ENCODE measurements at regions not wholly inside any gene's neighbourhood (a gene's known extent, or its start where the extent isn't known, plus 50 kb on each side); places are given as distances from the start of the nearest gene placed in this dataset.
A peak's percentile ranks its signal among the peaks of the same experiment; 100 is the strongest.

DNA sequence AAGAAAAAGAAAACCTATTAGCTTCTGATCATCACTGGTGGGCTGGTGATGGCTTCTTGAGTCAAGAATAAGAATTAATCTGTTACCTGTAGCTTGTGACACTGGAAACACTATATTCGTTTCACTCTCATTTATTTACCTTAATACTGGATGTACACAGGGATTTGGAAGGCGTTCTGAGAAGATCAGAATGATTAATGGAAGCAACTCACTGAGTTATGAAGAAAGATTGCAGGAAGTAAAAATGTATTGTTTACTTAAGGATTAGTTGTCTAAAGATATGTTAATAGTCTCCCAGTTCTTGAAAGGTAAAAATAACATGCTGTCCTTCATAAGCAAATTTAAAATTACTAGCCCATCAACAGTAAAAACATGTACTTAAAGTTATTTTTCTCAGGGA lies 644.9 kb upstream of the NCAM2 start:
- WGBS (ENCODE audit: insufficient coverage, low lambda C conversion rate): 0% methylated on average over 1 of the region's 2 CpGs
- Histone ChIP-seq H3K27ac (ENCODE audit: low read length) (no peak overlapping the region), H3K9me3 (ENCODE audit: control insufficient read depth, low read depth, low read length) (no peaks in the 10 kb centered on the region), H3K27me3 (ENCODE audit: control insufficient read depth, insufficient read depth, low read length) (no peaks in the 10 kb centered on the region), H3K36me3 (ENCODE audit: control insufficient read depth, insufficient read depth, low read length) (no peaks in the 10 kb centered on the region), H3K4me1 (ENCODE audit: control insufficient read depth, insufficient read depth, low read length) (no peaks in the 10 kb centered on the region), H3K4me3 (ENCODE audit: low read length) (no peak overlapping the region)
- DNase-seq: no peak

DNA sequence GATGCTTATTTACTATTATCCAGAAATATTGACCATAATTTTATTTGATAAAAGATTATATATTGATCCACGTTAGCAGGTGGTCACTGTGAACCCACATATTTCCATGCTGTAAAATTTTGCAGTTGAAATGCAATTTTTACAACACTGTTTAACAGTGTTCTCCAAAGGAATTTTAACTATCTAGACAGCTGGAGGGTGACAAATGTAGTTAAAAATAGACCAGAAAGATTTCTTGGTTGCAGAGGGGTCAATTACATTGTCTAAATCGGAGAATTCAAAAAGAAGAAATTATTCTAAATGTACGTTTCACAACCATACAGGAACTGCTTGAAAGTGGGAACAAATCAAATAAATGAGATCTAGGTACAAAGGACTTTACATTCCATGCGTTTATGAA lies 625.2 kb upstream of the NCAM2 start:
- no peaks in the 10 kb centered on the region for H3K36me3 ChIP-seq (ENCODE audit: control insufficient read depth, insufficient read depth, low read length)
- H3K4me3 ChIP-seq (ENCODE audit: low read length): no peak overlapping the region
- 58% methylated on average over 4 of the region's 4 CpGs for WGBS (ENCODE audit: insufficient coverage, low lambda C conversion rate)
- H3K27me3 ChIP-seq (ENCODE audit: control insufficient read depth, insufficient read depth, low read length): no peaks in the 10 kb centered on the region
- DNase-seq: no peak
- H3K27ac ChIP-seq (ENCODE audit: low read length): no peak overlapping the region
- H3K9me3 ChIP-seq (ENCODE audit: control insufficient read depth, low read depth, low read length): no peaks in the 10 kb centered on the region
- no peaks in the 10 kb centered on the region for H3K4me1 ChIP-seq (ENCODE audit: control insufficient read depth, insufficient read depth, low read length)

DNA sequence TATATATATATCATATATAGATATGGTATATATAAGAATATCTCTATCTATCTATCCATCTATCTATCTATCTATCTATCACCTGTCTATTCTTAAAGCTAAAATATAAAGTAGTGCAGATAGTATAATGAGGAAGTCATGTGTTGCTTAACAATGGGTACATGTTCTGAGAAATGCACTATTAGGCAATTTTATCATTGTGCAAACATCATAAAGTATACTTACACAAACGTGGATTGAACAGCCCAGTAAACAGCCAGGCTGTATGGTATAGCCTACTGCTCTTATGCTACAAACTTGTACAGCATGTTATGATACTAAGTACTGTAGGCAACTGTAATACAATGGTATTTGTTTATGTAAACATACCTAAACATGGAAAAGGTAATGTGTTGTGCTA lies 621.0 kb upstream of the NCAM2 start:
- Histone ChIP-seq H3K27ac (ENCODE audit: low read length) (no peak overlapping the region), H3K4me1 (ENCODE audit: control insufficient read depth, insufficient read depth, low read length) (no peaks in the 10 kb centered on the region), H3K36me3 (ENCODE audit: control insufficient read depth, insufficient read depth, low read length) (no peaks in the 10 kb centered on the region), H3K4me3 (ENCODE audit: low read length) (no peak overlapping the region), H3K9me3 (ENCODE audit: control insufficient read depth, low read depth, low read length) (no peaks in the 10 kb centered on the region), H3K27me3 (ENCODE audit: control insufficient read depth, insufficient read depth, low read length) (no peaks in the 10 kb centered on the region)
- peak in 1 of 2 donors; percentile 17 for DNase-seq
- no CpG with 5 or more reads among the region's 1 CpG for WGBS (ENCODE audit: insufficient coverage, low lambda C conversion rate)

DNA sequence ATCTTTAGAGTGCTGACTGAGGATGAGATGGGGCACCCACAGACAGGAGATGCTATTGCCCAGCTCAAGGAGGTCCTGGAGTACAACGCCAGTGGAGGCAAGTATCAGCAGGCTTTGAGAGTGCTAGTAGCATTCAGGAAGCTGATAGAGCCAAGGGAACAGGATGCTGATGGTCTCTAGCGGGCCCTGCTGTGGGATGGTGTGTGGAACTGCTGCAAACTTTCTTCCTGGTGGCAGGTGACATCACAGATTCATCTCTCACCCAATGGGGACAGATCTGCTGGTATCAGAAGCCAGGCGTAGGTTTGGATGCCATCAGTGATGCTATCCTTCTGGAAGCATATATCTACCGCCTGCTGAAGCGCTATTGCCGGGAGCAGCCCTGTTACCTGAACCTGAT lies 609.8 kb upstream of the NCAM2 start:
- WGBS (ENCODE audit: insufficient coverage, low lambda C conversion rate): no CpG with 5 or more reads among the region's 6 CpGs
- H3K27me3 ChIP-seq (ENCODE audit: control insufficient read depth, insufficient read depth, low read length): no peaks in the 10 kb centered on the region
- H3K9me3 ChIP-seq (ENCODE audit: control insufficient read depth, low read depth, low read length): no peaks in the 10 kb centered on the region
- H3K4me1 ChIP-seq (ENCODE audit: control insufficient read depth, insufficient read depth, low read length): no peaks in the 10 kb centered on the region
- H3K36me3 ChIP-seq (ENCODE audit: control insufficient read depth, insufficient read depth, low read length): no peaks in the 10 kb centered on the region
- no peak for DNase-seq
- no peak overlapping the region for H3K4me3 ChIP-seq (ENCODE audit: low read length)
- H3K27ac ChIP-seq (ENCODE audit: low read length): no peak overlapping the region

DNA sequence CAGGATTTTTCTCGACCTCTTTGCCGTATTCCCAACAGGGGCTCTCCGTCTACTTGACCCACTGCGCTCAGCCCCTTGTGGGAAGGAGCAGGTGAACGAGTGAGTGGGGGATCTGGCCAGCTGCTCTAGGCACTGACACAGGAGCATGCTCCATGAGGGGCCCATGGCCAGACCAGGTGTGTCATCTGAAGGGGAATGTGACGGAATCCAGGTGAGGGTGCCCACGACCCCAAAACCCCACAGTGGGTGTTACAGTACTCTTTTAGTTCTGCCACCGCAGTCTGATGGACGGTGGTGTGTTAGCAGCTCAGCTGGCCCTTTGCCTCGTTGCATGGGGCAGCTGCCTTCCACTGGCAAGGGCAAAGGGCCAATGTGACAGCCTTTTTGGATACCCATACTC lies 601.4 kb upstream of the NCAM2 start:
- Histone ChIP-seq H3K9me3 (ENCODE audit: control insufficient read depth, low read depth, low read length) (peaks cover 3% of the 10 kb centered on the region), H3K4me3 (ENCODE audit: low read length) (no peak overlapping the region), H3K27ac (ENCODE audit: low read length) (no peak overlapping the region), H3K36me3 (ENCODE audit: control insufficient read depth, insufficient read depth, low read length) (no peaks in the 10 kb centered on the region), H3K4me1 (ENCODE audit: control insufficient read depth, insufficient read depth, low read length) (no peaks in the 10 kb centered on the region), H3K27me3 (ENCODE audit: control insufficient read depth, insufficient read depth, low read length) (no peaks in the 10 kb centered on the region)
- WGBS (ENCODE audit: insufficient coverage, low lambda C conversion rate): no CpG with 5 or more reads among the region's 10 CpGs
- DNase-seq: no peak

DNA sequence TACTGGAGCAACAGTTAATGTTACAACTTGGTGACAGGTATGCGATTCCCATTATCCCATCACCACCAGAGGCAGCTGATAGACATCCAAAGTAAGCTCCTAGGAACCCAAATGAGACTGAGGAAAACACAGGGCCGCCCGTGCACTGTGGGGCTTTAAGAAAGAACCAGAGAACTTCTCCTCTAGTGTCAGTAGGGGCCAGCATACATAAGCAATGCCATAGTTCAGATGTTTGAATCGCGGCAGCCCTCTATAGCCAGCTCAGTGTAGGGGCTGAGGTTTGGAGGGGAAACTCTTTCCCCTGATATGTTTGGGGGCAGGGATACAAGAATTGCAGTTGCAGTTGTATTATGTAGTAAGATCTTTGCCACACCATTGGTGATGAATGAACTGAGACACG lies 593.3 kb upstream of the NCAM2 start:
- H3K9me3 ChIP-seq (ENCODE audit: control insufficient read depth, low read depth, low read length): no peaks in the 10 kb centered on the region
- WGBS (ENCODE audit: insufficient coverage, low lambda C conversion rate): 100% methylated on average over 1 of the region's 6 CpGs
- no peak overlapping the region for H3K27ac ChIP-seq (ENCODE audit: low read length)
- H3K27me3 ChIP-seq (ENCODE audit: control insufficient read depth, insufficient read depth, low read length): no peaks in the 10 kb centered on the region
- H3K4me3 ChIP-seq (ENCODE audit: low read length): no peak overlapping the region
- no peak for DNase-seq
- no peaks in the 10 kb centered on the region for H3K4me1 ChIP-seq (ENCODE audit: control insufficient read depth, insufficient read depth, low read length)
- H3K36me3 ChIP-seq (ENCODE audit: control insufficient read depth, insufficient read depth, low read length): no peaks in the 10 kb centered on the region

DNA sequence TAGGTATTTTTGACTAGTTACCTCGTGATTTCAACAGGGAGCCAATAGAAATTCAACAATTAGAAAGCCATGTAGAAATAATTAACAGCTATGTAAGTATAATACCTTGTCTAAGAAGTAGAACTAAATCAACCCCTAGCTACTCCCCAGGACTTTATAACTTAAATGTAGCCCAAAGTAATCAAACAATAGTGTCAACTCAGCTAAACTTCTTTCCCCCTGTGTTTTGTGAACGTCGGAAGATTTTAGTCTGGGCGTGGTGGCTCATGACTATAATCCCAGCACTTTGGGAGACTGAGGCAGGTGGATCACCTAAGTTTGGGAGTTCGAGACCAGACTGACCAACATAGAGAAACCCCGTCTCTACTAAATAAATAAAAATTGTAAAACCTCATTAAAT lies 579.9 kb upstream of the NCAM2 start:
- Histone ChIP-seq H3K9me3 (ENCODE audit: control insufficient read depth, low read depth, low read length) (no peaks in the 10 kb centered on the region), H3K27me3 (ENCODE audit: control insufficient read depth, insufficient read depth, low read length) (no peaks in the 10 kb centered on the region), H3K4me3 (ENCODE audit: low read length) (no peak overlapping the region), H3K36me3 (ENCODE audit: control insufficient read depth, insufficient read depth, low read length) (no peaks in the 10 kb centered on the region), H3K4me1 (ENCODE audit: control insufficient read depth, insufficient read depth, low read length) (no peaks in the 10 kb centered on the region), H3K27ac (ENCODE audit: low read length) (no peak overlapping the region)
- WGBS (ENCODE audit: insufficient coverage, low lambda C conversion rate): no CpG with 5 or more reads among the region's 6 CpGs
- DNase-seq: no peak

DNA sequence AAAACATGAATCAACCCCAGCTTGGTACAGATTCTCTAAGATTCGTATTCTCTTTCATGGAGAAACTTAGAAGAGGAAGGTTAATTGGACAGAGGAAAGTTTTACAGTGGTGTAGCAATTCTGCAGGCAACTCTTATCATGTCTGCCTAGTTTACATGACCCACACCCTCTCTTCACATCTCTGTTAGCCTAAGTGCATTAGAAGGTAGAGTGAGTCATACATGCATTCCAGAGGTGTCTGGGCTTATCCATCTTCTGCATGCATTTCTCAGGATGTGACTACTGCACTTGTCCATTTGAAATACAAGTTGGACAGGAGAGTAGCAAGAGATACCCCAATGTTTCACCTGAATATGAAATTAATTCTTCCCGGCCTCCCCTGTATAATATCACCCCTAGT lies 578.4 kb upstream of the NCAM2 start:
- no peaks in the 10 kb centered on the region for H3K36me3 ChIP-seq (ENCODE audit: control insufficient read depth, insufficient read depth, low read length)
- no peaks in the 10 kb centered on the region for H3K27me3 ChIP-seq (ENCODE audit: control insufficient read depth, insufficient read depth, low read length)
- no peak overlapping the region for H3K4me3 ChIP-seq (ENCODE audit: low read length)
- H3K9me3 ChIP-seq (ENCODE audit: control insufficient read depth, low read depth, low read length): no peaks in the 10 kb centered on the region
- no peaks in the 10 kb centered on the region for H3K4me1 ChIP-seq (ENCODE audit: control insufficient read depth, insufficient read depth, low read length)
- 100% methylated on average over 1 of the region's 2 CpGs for WGBS (ENCODE audit: insufficient coverage, low lambda C conversion rate)
- H3K27ac ChIP-seq (ENCODE audit: low read length): no peak overlapping the region
- peak in 1 of 2 donors; percentile 9 for DNase-seq

DNA sequence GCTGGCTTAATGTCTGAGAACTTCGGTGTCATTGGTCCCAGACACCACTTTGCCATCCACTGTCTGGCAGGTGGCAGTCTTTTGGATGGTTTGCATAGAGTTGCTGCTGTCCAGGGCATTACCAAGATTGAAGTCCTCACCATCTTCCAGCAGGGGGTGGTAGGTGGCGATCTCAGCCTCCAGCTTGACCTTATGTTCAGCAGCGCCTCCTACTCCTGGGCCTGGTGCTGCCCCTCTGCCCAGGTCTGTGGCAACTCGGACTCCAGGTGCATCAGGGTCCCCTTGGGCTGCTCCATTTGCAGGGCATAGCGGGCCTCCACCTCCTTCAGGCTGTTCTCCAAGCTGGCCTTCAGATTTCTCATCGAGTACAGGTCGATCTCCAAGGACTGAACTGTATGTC lies 573.3 kb upstream of the NCAM2 start:
- Histone ChIP-seq H3K4me3 (ENCODE audit: low read length) (no peak overlapping the region), H3K36me3 (ENCODE audit: control insufficient read depth, insufficient read depth, low read length) (no peaks in the 10 kb centered on the region), H3K27ac (ENCODE audit: low read length) (no peak overlapping the region), H3K4me1 (ENCODE audit: control insufficient read depth, insufficient read depth, low read length) (no peaks in the 10 kb centered on the region), H3K27me3 (ENCODE audit: control insufficient read depth, insufficient read depth, low read length) (no peaks in the 10 kb centered on the region), H3K9me3 (ENCODE audit: control insufficient read depth, low read depth, low read length) (peaks cover 3% of the 10 kb centered on the region)
- no CpG with 5 or more reads among the region's 7 CpGs for WGBS (ENCODE audit: insufficient coverage, low lambda C conversion rate)
- no peak for DNase-seq

DNA sequence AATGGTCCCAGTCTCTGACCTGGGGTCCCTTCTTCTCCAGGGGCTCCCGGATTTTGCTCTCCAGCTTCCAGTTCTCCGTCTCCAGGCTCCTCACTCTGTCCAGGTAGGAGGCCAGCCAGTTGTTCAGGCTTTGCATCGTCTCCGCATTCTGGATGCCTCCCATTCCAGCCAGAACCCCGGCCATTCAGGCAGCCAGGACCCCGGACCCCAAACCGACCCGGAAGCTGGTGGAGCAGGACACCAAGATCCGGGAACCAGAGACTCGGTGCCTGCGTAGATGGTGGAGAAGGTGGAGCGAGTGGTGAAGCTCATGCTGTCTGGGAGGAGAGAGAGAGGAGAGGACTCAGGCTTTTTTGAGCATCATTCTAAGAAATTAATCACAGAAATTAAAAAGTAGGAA lies 572.4 kb upstream of the NCAM2 start:
- H3K36me3 ChIP-seq (ENCODE audit: control insufficient read depth, insufficient read depth, low read length): no peaks in the 10 kb centered on the region
- peaks cover 3% of the 10 kb centered on the region for H3K9me3 ChIP-seq (ENCODE audit: control insufficient read depth, low read depth, low read length)
- no peak overlapping the region for H3K4me3 ChIP-seq (ENCODE audit: low read length)
- DNase-seq: no peak
- no peaks in the 10 kb centered on the region for H3K4me1 ChIP-seq (ENCODE audit: control insufficient read depth, insufficient read depth, low read length)
- H3K27me3 ChIP-seq (ENCODE audit: control insufficient read depth, insufficient read depth, low read length): no peaks in the 10 kb centered on the region
- H3K27ac ChIP-seq (ENCODE audit: low read length): no peak overlapping the region
- 100% methylated on average over 1 of the region's 12 CpGs for WGBS (ENCODE audit: insufficient coverage, low lambda C conversion rate)

DNA sequence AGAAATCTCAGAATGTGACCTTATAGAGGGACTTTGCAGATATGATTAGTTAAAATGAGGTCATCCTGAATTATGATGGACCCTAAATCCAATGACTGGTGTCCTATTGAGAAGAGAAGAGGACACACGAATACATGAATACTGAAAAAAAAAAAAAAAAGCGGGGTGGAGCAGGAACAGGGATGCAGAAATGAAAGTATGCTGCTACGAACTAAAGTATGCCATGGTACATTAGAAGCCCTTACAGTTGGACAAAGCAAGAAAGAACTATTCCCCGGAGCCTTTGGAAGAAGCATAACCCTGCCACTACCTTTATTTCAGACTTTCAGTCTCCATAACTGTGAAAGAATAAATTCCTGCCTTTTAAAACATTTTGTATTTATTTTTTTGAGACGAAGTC lies 557.9 kb upstream of the NCAM2 start:
- no peaks in the 10 kb centered on the region for H3K9me3 ChIP-seq (ENCODE audit: control insufficient read depth, low read depth, low read length)
- no peak overlapping the region for H3K4me3 ChIP-seq (ENCODE audit: low read length)
- H3K27me3 ChIP-seq (ENCODE audit: control insufficient read depth, insufficient read depth, low read length): no peaks in the 10 kb centered on the region
- WGBS (ENCODE audit: insufficient coverage, low lambda C conversion rate): 83% methylated on average over 1 of the region's 5 CpGs
- H3K36me3 ChIP-seq (ENCODE audit: control insufficient read depth, insufficient read depth, low read length): no peaks in the 10 kb centered on the region
- H3K27ac ChIP-seq (ENCODE audit: low read length): no peak overlapping the region
- no peaks in the 10 kb centered on the region for H3K4me1 ChIP-seq (ENCODE audit: control insufficient read depth, insufficient read depth, low read length)
- DNase-seq: no peak
